Ishikawa (cell line): ENCODE measurements at regions not wholly inside any gene's neighbourhood (a gene's known extent, or its start where the extent isn't known, plus 50 kb on each side); places are given as distances from the start of the nearest gene placed in this dataset.

ENCODE experiments used
- CEBPB ChIP-seq: IDR thresholded peaks from 2 replicates; pipeline ENCODE4 v1.6.1; 2012
- CREB1 ChIP-seq: IDR thresholded peaks from 2 replicates; pipeline ENCODE4 v1.6.1; 2012; ENCODE audit warnings: low read depth
- EGR1 ChIP-seq: IDR thresholded peaks from 2 replicates; pipeline ENCODE4 v1.6.1; 2012
- EP300 ChIP-seq: IDR thresholded peaks from 2 replicates; pipeline ENCODE4 v1.6.1; 2012; ENCODE audit warnings: borderline replicate concordance
- MAX ChIP-seq: IDR thresholded peaks from 2 replicates; pipeline ENCODE4 v1.6.1; 2012
- NFIC ChIP-seq: IDR thresholded peaks from 2 replicates; pipeline ENCODE4 v1.6.1; 2012
- REST ChIP-seq: IDR thresholded peaks from 2 replicates; pipeline ENCODE4 v1.6.1; 2012; ENCODE audit warnings: low read depth, mild to moderate bottlenecking
- TAF1 ChIP-seq: IDR thresholded peaks from 2 replicates; pipeline ENCODE4 v1.6.1; 2012; ENCODE audit warnings: low read depth, mild to moderate bottlenecking
- TCF12 ChIP-seq: IDR thresholded peaks from 2 replicates; pipeline ENCODE4 v1.6.1; 2012; ENCODE audit warnings: low read depth
- TEAD4 ChIP-seq: IDR thresholded peaks from 2 replicates; pipeline ENCODE4 v1.6.1; 2012
- USF1 ChIP-seq: IDR thresholded peaks from 2 replicates; pipeline ENCODE4 v1.6.1; 2012
- YY1 ChIP-seq: IDR thresholded peaks from 2 replicates; pipeline ENCODE4 v1.6.1; 2012; ENCODE audit warnings: low read depth

GRCh38 chr3:72141264-72141663 lies 356.3 kb upstream of the PROK2 start:
- TF ChIP-seq CEBPB = no peak
- TF ChIP-seq REST = no peak
- no peak for TF ChIP-seq USF1
- TF ChIP-seq TCF12 = no peak
- TF ChIP-seq TEAD4 = no peak
- no peak for TF ChIP-seq EP300
- no peak for TF ChIP-seq MAX
- no peak for TF ChIP-seq YY1
- TF ChIP-seq TAF1 = no peak
- TF ChIP-seq EGR1 = no peak
- no peak for TF ChIP-seq NFIC
- TF ChIP-seq CREB1 = no peak
